HCEC 1CT (cell line): ENCODE measurements at regions not wholly inside any gene's neighbourhood (a gene's known extent, or its start where the extent isn't known, plus 50 kb on each side); places are given as distances from the start of the nearest gene placed in this dataset.
"Not testable (repeated sequence)": the region's sequence is repeated elsewhere in the genome, so short reads cannot be mapped to it uniquely, and the experiment has no call there.

Experiments
- DNase-seq: peaks from one replicate; pipeline ENCODE4 v3.0.0-alpha.2; 2017

DNA sequence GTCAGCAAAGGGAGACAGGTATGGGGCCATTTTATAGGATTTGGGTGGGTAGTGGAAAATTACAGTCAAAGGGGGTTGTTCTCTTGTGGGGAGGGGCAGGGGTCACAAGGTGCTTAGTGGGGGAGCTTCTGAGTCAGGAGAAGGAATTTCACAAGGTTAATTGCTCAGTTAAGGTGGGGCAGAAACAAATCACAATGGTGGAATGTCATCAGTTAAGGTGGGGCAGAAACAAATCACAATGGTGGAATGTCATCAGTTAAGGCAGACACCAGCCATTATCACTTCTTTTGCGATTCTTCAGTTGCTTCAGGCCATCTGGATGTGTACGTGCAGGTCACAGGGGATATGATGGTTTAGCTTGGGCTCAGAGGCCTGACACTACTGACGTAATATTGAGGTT, 1077.6 kb downstream of the DNAJB9 start:
- not testable (repeated sequence) for DNase-seq

GRCh38 chr7:109659261-109659660, 1089.6 kb downstream of the DNAJB9 start:
- DNase-seq: no peak

DNA sequence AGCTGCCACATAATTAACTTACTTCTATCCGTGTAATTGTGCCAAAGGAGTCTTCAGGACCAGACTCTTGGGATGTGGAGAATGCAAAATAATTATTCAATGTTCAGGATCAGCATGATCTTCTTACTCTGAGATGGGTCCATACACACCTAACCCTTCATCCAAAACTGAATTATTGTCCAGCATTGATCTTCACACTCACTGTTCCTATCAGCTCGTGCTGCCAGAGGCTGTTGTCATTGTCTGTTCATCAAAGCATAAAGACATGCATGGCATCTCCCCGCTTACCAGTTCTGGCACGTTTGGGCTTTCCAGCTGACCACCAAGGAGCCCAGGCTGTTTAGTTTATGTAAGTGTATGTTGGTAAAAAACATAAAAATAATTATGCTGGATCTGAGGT, 1090.7 kb downstream of the DNAJB9 start:
- DNase-seq: no peak

GRCh38 chr7:109663806-109664205, 1094.1 kb downstream of the DNAJB9 start:
- DNase-seq: no peak

DNA sequence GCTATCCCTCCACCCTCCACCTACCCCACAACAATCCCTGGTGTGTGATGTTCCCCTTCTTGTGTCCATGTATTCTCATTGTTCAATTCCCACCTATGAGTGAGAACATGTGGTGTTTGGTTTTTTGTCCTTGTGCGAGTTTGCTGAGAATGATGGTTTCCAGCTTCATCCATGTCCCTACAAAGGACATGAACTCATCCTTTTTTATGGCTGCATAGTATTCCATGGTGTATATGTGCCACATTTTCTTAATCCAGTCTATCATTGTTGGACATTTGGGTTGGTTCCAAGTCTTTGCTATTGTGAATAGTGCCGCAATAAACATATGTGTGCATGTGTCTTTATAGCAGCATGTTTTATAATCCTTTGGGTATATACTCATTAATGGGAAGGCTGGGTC, 1117.6 kb downstream of the DNAJB9 start:
- not testable (repeated sequence) for DNase-seq

- not testable (repeated sequence) for DNase-seq
These were observed 1122.9 kb downstream of the DNAJB9 start for GRCh38 chr7:109692613-109693012.

DNA sequence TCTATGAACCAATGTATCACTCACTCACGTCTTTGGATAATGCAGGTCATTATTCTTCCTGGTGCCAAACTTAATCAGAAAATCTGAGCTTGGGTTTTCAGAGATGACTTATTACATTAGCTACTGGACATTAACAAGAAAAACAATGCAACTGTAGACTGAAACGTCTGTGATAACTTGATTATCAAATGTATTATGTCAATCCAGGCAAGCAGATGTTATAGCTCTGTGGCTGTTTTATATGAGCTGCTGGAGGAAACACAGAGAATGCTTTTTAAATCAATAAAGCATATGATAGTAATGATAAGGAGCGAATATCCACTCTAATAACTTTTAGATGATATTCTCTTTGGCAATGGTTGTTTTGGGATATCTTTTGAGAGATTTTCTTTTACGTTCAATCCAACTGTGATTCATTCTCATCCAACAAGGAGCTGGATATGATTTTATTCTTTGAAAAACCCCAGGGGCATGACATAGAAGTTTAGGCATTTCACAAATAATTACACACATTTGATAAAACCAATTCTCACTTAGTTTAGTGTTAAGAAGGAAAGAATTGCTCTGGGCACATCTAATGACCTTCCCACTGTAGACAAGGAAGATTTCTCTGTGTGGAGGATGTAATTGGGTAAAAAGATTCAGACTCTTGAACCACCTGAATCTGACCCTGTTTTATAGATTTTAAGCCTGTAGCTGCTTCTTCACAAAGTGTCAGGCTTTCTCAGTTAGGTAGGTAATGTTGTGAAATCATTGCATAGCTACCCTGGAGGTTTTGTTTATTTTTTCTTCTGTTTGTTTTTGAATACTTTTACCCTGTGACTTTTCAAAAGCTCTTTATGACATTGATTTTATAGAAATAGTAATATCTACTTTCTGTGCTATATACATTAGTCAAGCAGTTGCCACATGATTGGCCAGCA, 1124.7 kb downstream of the DNAJB9 start:
- no peak for DNase-seq

DNA sequence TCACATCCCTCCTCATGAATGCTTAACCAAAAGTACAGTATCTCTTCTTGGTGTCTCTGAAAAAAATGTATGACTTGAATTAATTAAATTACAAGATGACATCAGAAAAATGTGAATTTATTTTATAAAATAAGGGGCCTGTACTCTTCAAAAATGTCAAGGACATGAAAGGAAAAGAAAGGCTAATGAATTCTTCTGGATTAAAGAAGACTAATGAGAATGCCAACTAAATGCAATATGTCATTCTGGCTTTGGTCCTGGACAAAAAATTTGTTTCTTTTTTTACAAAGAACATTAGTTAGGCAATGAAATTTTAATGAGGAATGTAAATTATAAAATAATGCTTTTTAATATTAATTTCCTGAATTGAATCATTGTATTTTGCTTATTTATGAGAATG, 1125.7 kb downstream of the DNAJB9 start:
- DNase-seq: no peak

DNA sequence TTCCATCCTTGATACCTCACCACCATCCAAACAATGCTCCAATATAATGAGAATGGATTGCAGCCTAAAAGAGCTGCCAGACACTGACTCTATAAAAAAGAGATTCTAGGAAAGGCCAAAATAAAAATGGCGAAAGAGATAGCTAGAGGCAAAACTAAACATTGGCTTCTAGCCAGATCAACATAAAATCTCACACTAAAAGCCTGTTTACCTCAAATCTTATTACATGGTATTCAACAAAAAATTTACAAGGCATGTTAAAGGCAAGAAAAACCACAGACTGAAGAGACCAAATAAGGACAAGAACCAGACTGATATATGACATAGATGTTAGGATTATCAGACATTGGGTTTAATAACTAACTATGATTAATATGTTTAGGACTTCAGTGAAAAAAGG, 1127.0 kb downstream of the DNAJB9 start:
- no peak for DNase-seq

DNA sequence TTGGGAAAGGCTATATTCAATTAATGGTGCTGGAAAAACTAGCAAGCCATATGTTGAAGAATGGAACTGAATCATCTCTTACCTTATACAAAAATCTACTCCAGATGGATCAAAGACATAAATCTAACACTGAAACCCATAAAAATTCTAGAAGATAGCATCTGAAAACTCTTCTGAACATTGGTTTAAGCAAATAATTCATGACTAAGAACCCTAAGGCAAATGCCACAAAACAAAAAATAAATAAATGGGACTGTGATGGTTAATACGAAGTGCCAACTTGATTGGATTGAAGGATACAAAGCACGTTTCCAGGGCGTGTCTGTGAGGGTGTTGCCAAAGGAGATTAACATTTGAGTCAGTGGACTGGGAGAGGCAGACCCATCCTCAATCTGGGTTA, 1130.0 kb downstream of the DNAJB9 start:
- no peak for DNase-seq

DNA sequence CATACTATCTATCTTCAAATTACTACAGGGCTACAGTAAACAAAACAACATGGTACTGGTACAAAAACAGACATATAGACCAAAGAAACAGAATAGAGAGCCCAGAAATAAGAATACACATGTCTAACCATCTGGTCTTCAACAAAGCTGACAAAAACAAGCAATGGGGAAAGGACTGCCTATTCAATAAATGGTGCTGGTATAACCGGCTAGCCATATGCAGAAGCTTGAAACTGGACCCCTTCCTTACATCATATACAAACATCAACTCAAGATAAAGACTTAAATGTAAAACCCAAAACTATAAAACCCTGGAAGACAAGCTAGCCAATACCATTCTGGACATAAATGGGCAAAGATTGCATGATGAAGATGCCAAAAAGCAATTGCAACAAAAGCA, 1143.7 kb downstream of the DNAJB9 start:
- DNase-seq: no peak

GRCh38 chr7:109719359-109719758, 1149.7 kb downstream of the DNAJB9 start:
- DNase-seq: not testable (repeated sequence)

DNA sequence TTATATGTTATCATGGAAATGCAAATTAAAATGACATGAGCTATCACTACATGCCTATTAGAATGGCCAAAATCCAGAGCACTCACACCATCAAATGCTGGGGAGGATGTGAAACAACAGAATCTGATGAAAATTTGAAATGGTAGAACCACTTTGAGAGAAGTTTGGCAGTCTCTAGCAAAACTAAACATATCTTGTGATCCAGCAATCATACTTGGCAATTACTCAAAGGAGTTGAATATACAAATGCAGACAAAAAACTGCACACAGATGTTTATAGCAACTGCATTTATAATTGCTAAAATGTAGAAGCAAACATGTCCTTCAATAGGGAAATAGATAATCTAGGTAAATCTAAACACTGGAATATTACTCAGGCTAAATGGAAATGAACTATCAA, 1164.9 kb downstream of the DNAJB9 start:
- DNase-seq: no peak

DNA sequence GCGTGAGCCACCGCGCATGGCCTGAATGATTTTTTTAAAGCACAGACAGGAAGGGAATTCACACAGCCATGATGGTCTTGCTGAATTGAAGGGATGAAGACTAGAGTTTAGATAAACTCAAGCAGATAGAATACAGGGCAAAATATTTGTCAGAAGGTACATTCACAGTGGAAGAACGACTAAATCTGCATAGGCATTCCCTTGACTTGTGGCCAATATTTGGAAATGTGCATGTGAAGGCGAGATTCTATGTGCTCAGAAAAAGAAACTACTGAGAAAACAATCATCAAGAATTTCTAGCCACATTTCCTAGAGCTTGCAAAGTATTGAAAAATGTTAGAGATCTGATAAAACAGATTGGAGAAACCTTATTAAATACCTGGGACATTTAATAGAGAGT, 1166.2 kb downstream of the DNAJB9 start:
- DNase-seq: no peak

- DNase-seq: no peak
These were observed 1176.2 kb downstream of the DNAJB9 start for GRCh38 chr7:109745677-109746410.

DNA sequence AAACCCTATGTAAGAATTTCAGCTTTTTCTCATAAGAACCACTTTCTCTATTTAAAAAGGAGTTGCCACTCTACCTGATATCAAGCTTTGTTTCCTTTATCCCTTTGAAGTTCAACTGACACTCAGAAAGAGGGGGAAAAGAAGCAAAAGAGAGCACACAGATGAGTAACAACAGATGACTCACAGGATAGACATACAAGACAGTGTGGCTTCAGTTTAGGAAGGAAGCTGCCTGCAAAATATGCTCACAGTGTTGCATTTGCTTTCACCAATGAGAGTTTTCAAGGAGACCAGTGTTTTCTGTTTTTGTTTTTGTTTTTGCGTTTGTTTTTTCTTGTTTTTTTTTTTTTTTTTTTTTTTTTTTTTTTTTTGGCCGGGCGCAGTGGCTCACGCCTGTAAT, 1181.6 kb downstream of the DNAJB9 start:
- no peak for DNase-seq

DNA sequence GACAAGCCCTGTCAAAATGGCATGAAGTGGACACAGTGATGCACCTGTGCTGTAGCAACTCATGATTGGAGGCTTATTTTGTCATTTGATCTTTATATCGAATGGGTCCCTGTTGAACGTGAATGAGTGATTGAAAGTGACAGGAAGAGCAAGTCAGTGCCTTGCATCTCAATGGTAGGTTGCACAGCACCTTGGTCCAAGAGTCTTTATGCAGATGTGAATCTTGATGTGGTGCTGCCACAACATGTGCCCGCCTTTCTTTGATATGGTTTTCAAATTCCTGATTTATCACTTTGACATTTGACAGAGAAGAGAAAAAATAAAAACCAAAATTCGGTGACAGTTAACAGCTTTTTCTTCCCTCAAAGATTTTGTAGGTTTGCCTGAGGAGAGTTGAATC, 1182.4 kb downstream of the DNAJB9 start:
- no peak for DNase-seq

DNA sequence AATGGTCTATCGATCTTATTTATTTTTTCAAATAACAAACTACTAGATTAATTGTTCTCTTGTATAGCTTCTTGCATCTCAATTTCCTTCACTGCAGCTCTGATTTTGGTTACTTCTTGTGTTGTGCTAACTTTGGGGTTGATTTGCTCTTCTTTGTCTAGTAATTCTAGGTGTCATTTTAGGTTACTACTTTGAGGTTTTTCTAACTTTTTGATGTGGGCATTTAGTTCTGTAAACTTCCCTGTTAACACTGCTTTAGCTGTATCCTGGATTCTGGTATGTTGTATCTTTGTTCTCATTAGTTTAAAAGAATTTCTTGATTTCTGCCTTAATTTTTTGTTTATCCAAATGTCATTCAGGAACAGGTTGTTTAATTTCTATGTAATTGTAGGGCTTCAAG, 1188.0 kb downstream of the DNAJB9 start:
- no peak for DNase-seq

DNA sequence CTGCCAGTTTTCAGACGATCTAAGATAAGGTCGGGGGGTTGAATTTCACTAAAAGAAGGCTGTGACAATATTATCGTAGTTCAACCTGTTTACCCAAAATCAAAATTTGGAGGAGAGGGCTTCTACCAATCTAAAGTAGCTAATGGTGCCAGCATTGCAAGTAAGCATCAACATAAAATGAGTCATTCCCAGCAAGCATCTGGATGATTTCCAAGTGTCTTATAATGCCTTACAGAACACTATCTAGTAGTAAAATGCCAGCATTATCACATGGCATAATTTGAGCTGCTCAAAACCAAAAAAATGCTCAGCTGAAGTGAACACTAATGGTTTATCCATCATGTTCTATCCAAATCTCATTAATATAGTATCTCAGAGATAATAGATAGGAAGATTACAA, 1193.9 kb downstream of the DNAJB9 start:
- DNase-seq: no peak

DNA sequence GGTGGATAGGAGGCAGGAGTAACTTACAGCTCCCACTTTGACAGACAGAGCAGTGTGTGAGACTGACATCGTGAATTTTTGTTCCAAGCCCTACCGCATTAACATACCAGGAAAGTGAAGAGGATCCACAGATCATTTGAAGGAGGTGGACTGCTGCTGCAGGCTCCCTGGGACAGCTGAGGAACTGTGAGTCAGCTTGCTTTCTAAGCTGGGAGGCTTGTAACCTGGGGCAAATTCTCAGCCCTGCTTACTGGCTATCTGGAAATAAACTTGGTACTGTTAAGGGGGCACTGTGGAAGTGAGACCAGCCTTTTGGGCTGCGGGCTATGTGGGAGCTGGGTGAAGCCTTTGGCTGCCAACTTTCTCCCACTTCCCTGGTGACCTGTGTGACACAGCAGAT, 1202.5 kb downstream of the DNAJB9 start:
- no peak for DNase-seq

GRCh38 chr7:109782806-109783205, 1213.1 kb downstream of the DNAJB9 start:
- no peak for DNase-seq

- DNase-seq: no peak
These were observed 1236.9 kb downstream of the DNAJB9 start for GRCh38 chr7:109806548-109806947.

DNA sequence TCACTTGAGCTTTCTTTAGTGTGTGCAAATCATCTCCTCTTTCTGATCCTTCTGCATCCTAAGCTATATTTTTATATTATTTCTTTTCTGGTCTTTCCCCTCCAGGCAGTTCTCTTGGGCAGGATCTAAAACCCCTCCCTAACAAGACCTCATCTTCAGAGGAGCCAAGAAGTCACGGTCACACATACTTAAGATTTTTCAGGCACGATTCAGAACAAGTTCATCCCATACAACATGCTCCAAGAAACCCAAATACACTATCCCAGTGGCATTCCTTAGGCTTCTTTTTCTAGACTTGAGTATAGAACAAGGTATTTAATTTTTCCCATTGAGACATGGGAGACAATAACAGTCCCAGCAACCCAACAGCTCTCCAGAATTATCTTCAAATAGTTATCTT, 1251.5 kb downstream of the DNAJB9 start:
- DNase-seq: no peak

GRCh38 chr7:109834851-109835250, 1256.1 kb upstream of the LRRN3 start:
- no peak for DNase-seq
